ENCODE measurements at regions not wholly inside any gene's neighbourhood (a gene's known extent, or its start where the extent isn't known, plus 50 kb on each side); places are given as distances from the start of the nearest gene placed in this dataset.

DNA sequence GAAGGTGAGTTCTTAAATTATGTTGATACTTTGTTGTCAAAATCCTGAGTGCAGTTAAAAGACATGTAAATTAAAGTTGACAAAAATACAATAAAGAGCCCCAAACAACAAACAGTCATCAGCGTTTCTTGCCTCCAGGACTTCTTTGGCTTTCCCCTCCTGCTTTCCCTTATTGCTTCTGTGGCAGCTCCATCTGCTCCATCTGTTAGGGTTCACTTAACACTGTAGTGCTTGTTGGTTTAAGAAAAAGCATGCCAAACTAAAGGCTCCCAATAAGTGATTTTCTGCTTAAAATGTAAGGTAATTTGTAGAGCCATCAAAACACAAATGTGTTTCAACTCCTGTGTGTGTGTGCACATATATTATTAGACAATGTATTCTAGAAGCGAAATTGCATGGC is 254.3 kb upstream of the GNAI1 start:
- intact Hi-C loops (cut with micrococcal nuclease) = no loop called here
- H3K9me3 Mint-ChIP-seq = peaks cover 10% of the 10 kb centered on the region
- CTCF ChIA-PET = no interaction called here
- H3K4me3 Mint-ChIP-seq = no peak overlapping the region
- no peak overlapping the region for H3K27ac Mint-ChIP-seq
- POLR2A ChIA-PET = no interaction called here
- H3K27me3 Mint-ChIP-seq = no peaks in the 10 kb centered on the region
- no peaks in the 10 kb centered on the region for H3K36me3 Mint-ChIP-seq
- no peaks in the 10 kb centered on the region for H3K4me1 Mint-ChIP-seq (ENCODE audit: low read depth)
- DNase-seq = no peak

GRCh38 chr7:79877874-79878465 is 256.7 kb upstream of the GNAI1 start:
- no peak for DNase-seq
- no peaks in the 10 kb centered on the region for H3K36me3 Mint-ChIP-seq
- intact Hi-C loops (cut with micrococcal nuclease) = no loop called here
- no peak overlapping the region for H3K4me3 Mint-ChIP-seq
- no peaks in the 10 kb centered on the region for H3K27me3 Mint-ChIP-seq
- H3K27ac Mint-ChIP-seq = no peak overlapping the region
- H3K4me1 Mint-ChIP-seq (ENCODE audit: low read depth) = no peaks in the 10 kb centered on the region
- POLR2A ChIA-PET = no interaction called here
- CTCF ChIA-PET = no interaction called here
- peaks cover 10% of the 10 kb centered on the region for H3K9me3 Mint-ChIP-seq

DNA sequence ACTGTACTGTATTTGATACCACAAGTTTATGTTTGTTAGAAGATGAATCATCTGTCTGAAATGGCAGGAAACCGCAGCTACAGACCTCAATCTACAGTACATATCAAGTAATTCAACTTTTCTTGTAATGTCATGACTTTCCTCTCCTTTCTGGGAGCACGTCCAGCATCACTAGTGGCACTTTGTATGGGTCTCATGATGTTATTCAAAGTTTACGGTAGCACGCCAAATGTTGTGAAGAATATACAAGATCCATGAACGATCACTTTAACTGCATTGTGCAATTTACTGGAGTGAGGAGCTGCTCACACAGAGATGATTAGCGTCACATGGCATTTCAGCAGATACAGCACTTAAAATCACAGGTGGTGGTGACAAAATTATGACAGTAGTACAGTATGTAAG is 257.8 kb upstream of the GNAI1 start:
- intact Hi-C loops (cut with micrococcal nuclease) = no loop called here
- CTCF ChIA-PET = no interaction called here
- Mint-ChIP-seq H3K4me3 (no peak overlapping the region), H3K36me3 (no peaks in the 10 kb centered on the region), H3K9me3 (peaks cover 7% of the 10 kb centered on the region), H3K27me3 (no peaks in the 10 kb centered on the region), H3K4me1 (ENCODE audit: low read depth) (no peaks in the 10 kb centered on the region), H3K27ac (no peak overlapping the region)
- DNase-seq = no peak
- POLR2A ChIA-PET = no interaction called here

- H3K9me3 Mint-ChIP-seq = peaks cover 11% of the 10 kb centered on the region
- ChIA-PET CTCF (no interaction called here), POLR2A (no interaction called here)
- no peaks in the 10 kb centered on the region for H3K27me3 Mint-ChIP-seq
- no peak overlapping the region for H3K4me3 Mint-ChIP-seq
- H3K4me1 Mint-ChIP-seq (ENCODE audit: low read depth) = no peaks in the 10 kb centered on the region
- DNase-seq = no peak
- intact Hi-C loops (cut with micrococcal nuclease) = no loop called here
- H3K27ac Mint-ChIP-seq = no peak overlapping the region
- no peaks in the 10 kb centered on the region for H3K36me3 Mint-ChIP-seq
Observed at GRCh38 chr7:79874797-79875196, 259.8 kb upstream of the GNAI1 start.

DNA sequence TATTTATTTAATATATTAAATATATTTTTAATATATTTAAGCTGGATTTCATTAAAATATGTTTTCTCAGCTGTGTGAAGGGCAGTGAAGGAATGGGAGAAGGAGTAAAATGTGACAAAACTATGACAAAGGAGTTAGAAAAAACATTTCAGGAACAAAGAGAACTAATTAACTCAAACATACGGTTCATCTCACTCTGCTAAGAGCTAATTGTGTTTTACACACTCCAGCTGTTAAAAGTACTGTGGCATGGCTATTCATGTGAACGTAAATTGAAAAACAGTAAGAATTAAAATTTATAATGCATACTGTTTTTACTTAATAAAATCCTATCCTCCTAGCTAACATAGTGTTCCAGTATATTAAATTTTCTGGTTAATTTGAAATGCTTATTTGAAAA is 262.5 kb upstream of the GNAI1 start:
- DNase-seq = no peak
- CTCF ChIA-PET = no interaction called here
- intact Hi-C loops (cut with micrococcal nuclease) = no loop called here

DNA sequence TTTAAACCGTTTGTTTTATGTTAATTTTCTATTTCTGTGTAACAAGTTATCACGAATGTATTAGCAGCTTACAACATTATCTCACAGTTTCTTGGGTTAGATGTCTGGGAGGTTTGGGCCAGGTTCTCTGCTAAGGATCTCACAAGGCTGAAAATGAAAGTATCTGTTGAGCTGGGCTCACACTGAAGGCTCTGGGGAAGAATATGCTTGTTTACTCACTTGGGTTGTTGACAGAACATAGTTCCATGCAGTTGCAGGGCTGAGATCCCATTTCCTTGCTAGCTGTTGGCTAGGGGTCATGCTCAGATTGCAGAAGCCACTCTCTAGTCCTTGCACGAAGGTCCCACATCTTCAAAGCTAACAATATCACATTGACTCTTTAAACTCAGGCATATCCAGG is 266.6 kb upstream of the GNAI1 start:
- no peaks in the 10 kb centered on the region for H3K36me3 Mint-ChIP-seq
- no peaks in the 10 kb centered on the region for H3K27me3 Mint-ChIP-seq
- no peak for DNase-seq
- CTCF ChIA-PET = no interaction called here
- intact Hi-C loops (cut with micrococcal nuclease) = no loop called here
- H3K4me1 Mint-ChIP-seq (ENCODE audit: low read depth) = no peaks in the 10 kb centered on the region
- no peak overlapping the region for H3K27ac Mint-ChIP-seq
- H3K4me3 Mint-ChIP-seq = no peak overlapping the region
- H3K9me3 Mint-ChIP-seq = peaks cover 11% of the 10 kb centered on the region
- POLR2A ChIA-PET = no interaction called here

More for the DNA sequence above, 262.5 kb upstream of the GNAI1 start:
- H3K27me3 Mint-ChIP-seq = no peaks in the 10 kb centered on the region
- H3K4me1 Mint-ChIP-seq (ENCODE audit: low read depth) = no peaks in the 10 kb centered on the region
- no peak overlapping the region for H3K4me3 Mint-ChIP-seq
- peaks cover 6% of the 10 kb centered on the region for H3K9me3 Mint-ChIP-seq
- no peak overlapping the region for H3K27ac Mint-ChIP-seq
- POLR2A ChIA-PET = no interaction called here
- no peaks in the 10 kb centered on the region for H3K36me3 Mint-ChIP-seq

- DNase-seq = no peak
- ChIA-PET POLR2A (no interaction called here), CTCF (no interaction called here)
- H3K9me3 Mint-ChIP-seq = peaks cover 20% of the 10 kb centered on the region
- H3K27ac Mint-ChIP-seq = no peak overlapping the region
- no peak overlapping the region for H3K4me3 Mint-ChIP-seq
- H3K36me3 Mint-ChIP-seq = no peaks in the 10 kb centered on the region
- no peaks in the 10 kb centered on the region for H3K4me1 Mint-ChIP-seq (ENCODE audit: low read depth)
- H3K27me3 Mint-ChIP-seq = no peaks in the 10 kb centered on the region
- intact Hi-C loops (cut with micrococcal nuclease) = no loop called here
Observed at GRCh38 chr7:79862447-79863210, 272.0 kb upstream of the GNAI1 start.

DNA sequence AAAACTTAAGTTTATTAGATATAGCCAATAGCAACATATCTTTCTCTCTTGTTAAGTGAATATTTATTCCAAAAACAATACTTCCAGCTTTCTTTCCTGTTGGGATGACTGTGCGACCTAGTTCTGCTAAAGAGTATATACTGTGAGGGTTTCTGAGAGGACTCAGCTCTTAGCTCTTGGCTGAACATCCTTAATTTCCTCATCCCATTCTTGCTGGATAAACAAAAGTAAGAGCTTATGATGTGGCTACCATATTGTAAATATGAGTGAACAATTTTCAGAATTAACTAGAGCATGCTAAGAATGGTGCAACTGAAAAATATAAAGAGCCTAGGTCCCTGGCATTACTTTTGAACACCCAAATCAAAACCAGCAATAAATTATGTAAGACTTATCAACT is 279.5 kb upstream of the GNAI1 start:
- DNase-seq = no peak
- Mint-ChIP-seq H3K4me3 (no peak overlapping the region), H3K27ac (no peak overlapping the region), H3K36me3 (no peaks in the 10 kb centered on the region), H3K27me3 (no peaks in the 10 kb centered on the region), H3K4me1 (ENCODE audit: low read depth) (no peaks in the 10 kb centered on the region), H3K9me3 (peaks cover 18% of the 10 kb centered on the region)
- CTCF ChIA-PET = no interaction called here
- POLR2A ChIA-PET = no interaction called here
- intact Hi-C loops (cut with micrococcal nuclease) = no loop called here

DNA sequence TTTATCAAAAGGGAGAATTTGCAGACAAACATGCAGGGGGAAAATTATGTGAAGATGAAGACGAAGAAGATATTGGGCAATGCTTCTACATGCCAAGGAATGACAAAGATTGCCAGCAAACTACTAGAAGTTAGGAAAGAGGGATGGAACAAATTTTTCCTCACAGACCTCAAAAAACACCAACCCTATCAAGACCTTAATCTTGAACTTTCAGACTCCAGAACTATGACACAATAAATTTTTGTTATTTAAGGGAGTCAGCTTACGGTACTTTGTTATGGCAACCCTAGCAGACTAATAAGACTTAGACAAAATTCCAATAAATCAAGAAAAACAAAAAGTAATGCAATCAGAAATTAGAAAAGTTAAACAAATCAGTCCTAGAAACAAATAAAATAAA is 280.0 kb upstream of the GNAI1 start:
- H3K4me1 Mint-ChIP-seq (ENCODE audit: low read depth) = no peaks in the 10 kb centered on the region
- no peak overlapping the region for H3K4me3 Mint-ChIP-seq
- POLR2A ChIA-PET = no interaction called here
- intact Hi-C loops (cut with micrococcal nuclease) = no loop called here
- no peak overlapping the region for H3K27ac Mint-ChIP-seq
- no peaks in the 10 kb centered on the region for H3K27me3 Mint-ChIP-seq
- H3K9me3 Mint-ChIP-seq = peaks cover 18% of the 10 kb centered on the region
- CTCF ChIA-PET = no interaction called here
- no peaks in the 10 kb centered on the region for H3K36me3 Mint-ChIP-seq
- no peak for DNase-seq

DNA sequence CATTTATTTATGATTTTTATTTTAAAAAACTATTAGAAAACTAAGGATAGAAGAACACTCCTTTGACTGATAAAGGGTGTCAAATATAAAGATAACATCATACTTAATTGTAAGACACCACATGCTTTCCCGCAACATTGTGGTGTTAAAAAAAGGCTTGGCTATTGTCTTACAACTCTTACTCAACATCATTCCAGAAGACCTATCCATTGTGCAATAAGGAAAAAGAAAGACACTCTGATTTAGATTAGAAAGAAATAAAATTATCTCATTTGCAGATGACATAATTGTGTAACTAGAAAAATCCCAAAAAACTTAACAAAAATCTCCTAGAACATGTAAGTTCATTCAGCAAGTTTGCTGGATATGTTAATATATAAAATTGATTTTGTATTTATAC is 296.7 kb upstream of the GNAI1 start:
- Mint-ChIP-seq H3K27ac (no peak overlapping the region), H3K36me3 (no peaks in the 10 kb centered on the region), H3K27me3 (no peaks in the 10 kb centered on the region), H3K9me3 (peaks cover 10% of the 10 kb centered on the region), H3K4me3 (no peak overlapping the region), H3K4me1 (ENCODE audit: low read depth) (no peaks in the 10 kb centered on the region)
- POLR2A ChIA-PET = no interaction called here
- DNase-seq = no peak
- intact Hi-C loops (cut with micrococcal nuclease) = no loop called here
- CTCF ChIA-PET = no interaction called here

- ChIA-PET CTCF (no interaction called here), POLR2A (no interaction called here)
- intact Hi-C loops (cut with micrococcal nuclease) = no loop called here
- no peak for DNase-seq
- no peaks in the 10 kb centered on the region for H3K36me3 Mint-ChIP-seq
- H3K27me3 Mint-ChIP-seq = no peaks in the 10 kb centered on the region
- no peak overlapping the region for H3K4me3 Mint-ChIP-seq
- H3K9me3 Mint-ChIP-seq = peaks cover 11% of the 10 kb centered on the region
- H3K4me1 Mint-ChIP-seq (ENCODE audit: low read depth) = no peaks in the 10 kb centered on the region
- H3K27ac Mint-ChIP-seq = no peak overlapping the region
Observed at GRCh38 chr7:79833616-79834015, 301.0 kb upstream of the GNAI1 start.

DNA sequence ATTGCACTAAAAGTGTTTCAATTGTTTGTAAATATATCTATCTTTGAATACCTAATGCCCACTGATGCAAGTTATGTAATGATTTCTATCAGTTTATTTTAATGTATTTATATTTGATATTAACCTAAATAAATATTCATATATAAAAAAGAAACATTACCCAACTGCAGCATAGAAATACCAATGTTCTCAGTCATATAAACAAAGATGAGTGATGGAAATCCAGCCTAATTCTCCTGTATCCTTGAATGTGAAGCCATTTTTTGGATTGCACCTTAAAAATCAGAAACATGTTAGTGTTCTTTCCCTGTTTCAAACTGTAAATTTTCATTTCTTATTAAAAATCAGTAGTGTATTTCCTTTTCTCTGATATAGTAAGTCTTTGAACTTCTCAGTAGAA is 305.8 kb upstream of the GNAI1 start:
- H3K27me3 Mint-ChIP-seq = no peaks in the 10 kb centered on the region
- intact Hi-C loops (cut with micrococcal nuclease) = no loop called here
- no peaks in the 10 kb centered on the region for H3K4me1 Mint-ChIP-seq (ENCODE audit: low read depth)
- no peak overlapping the region for H3K27ac Mint-ChIP-seq
- POLR2A ChIA-PET = no interaction called here
- CTCF ChIA-PET = no interaction called here
- DNase-seq = no peak
- peaks cover 5% of the 10 kb centered on the region for H3K9me3 Mint-ChIP-seq
- H3K36me3 Mint-ChIP-seq = no peaks in the 10 kb centered on the region
- no peak overlapping the region for H3K4me3 Mint-ChIP-seq

DNA sequence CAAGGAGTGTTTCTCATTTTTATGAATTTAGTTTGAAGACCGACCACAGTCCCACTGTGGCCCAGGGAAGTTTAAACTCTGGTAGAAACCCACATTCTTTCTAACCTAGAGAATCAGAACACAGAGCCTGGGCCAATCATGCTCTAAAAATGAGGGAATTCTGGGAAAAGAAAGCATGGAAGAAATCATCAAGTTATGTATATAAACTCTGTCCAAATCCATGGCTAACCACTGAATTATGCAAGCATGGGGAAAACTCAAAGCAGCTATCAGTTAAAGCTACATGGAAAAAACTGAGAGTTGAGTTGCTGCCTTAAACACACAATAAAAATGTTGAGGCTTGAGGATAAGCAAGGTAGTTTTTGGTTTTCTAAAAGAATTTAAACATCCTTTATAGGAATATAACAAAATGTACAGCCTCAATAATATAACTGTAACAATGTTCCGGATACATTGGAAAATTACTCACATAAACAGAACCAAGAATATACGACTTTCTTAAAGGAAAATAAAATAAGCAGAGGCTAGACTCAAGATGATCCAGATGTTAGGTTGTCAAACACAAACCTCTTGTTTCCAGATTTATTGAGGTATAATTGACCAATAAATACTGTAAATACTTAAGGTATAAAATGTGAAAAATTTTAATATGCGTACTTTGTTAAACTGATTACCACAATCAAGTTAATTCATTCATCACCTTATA is 311.2 kb upstream of the GNAI1 start:
- no peaks in the 10 kb centered on the region for H3K9me3 Mint-ChIP-seq
- H3K4me3 Mint-ChIP-seq = no peak overlapping the region
- ChIA-PET CTCF (no interaction called here), POLR2A (no interaction called here)
- no peaks in the 10 kb centered on the region for H3K36me3 Mint-ChIP-seq
- intact Hi-C loops (cut with micrococcal nuclease) = no loop called here
- H3K27me3 Mint-ChIP-seq = no peaks in the 10 kb centered on the region
- no peaks in the 10 kb centered on the region for H3K4me1 Mint-ChIP-seq (ENCODE audit: low read depth)
- H3K27ac Mint-ChIP-seq = no peak overlapping the region
- no peak for DNase-seq

Measured in activated CD4-positive, alpha-beta memory T cell treated with anti-CD3 and anti-CD28 coated beads for 36 hours (primary cell).